Astrocyte (in vitro differentiated cells and primary cell): ENCODE measurements at regions not wholly inside any gene's neighbourhood (a gene's known extent, or its start where the extent isn't known, plus 50 kb on each side); places are given as distances from the start of the nearest gene placed in this dataset.
"Not testable (repeated sequence)": the region's sequence is repeated elsewhere in the genome, so short reads cannot be mapped to it uniquely, and the experiment has no call there.

Experiments used
- DNase-seq: peaks from one replicate; pipeline ENCODE4 v3.0.0-alpha.2; 2010; ENCODE audit warnings: low read depth
- FAIRE-seq: peaks from 2 replicates; lab custom pipeline; 2011; peaks lifted over from hg19 to GRCh38; lab: Jason Lieb, UNC
- H2AFZ ChIP-seq: 2 replicates; pipeline ENCODE4 v1.6.0; 2012; ENCODE audit warnings: low read depth, low read length, inconsistent platforms
- H3K27ac ChIP-seq: 2 replicates; pipeline ENCODE4 v1.5.1; 2011; ENCODE audit warnings: low read depth, low read length, inconsistent platforms
- H3K27me3 ChIP-seq: 2 replicates; pipeline ENCODE4 v1.6.0; 2011; ENCODE audit warnings: low read length, inconsistent platforms; ENCODE audit not compliant: insufficient read depth
- H3K36me3 ChIP-seq: 2 replicates; pipeline ENCODE4 v1.5.1; 2011; ENCODE audit warnings: low read length, inconsistent platforms; ENCODE audit not compliant: insufficient read depth
- H3K4me1 ChIP-seq: 2 replicates; pipeline ENCODE4 v1.5.1; 2011; ENCODE audit warnings: low read length, inconsistent platforms; ENCODE audit not compliant: insufficient read depth
- H3K4me2 ChIP-seq: 2 replicates; pipeline ENCODE4 v1.6.0; 2012; ENCODE audit warnings: low read length, inconsistent platforms
- H3K4me3 ChIP-seq: 2 replicates; pipeline ENCODE4 v1.5.1; 2011; ENCODE audit warnings: low read depth, mild to moderate bottlenecking, low read length, inconsistent platforms; ENCODE audit not compliant: insufficient read depth
- H3K79me2 ChIP-seq: 2 replicates; pipeline ENCODE4 v1.6.0; 2012; ENCODE audit warnings: mild to moderate bottlenecking, low read length, inconsistent platforms; ENCODE audit not compliant: insufficient read depth
- H3K9ac ChIP-seq: 2 replicates; pipeline ENCODE4 v1.6.0; 2012; ENCODE audit warnings: mild to moderate bottlenecking, low read length, inconsistent platforms
- H3K9me3 ChIP-seq: 2 replicates; pipeline ENCODE4 v1.5.1; 2012; ENCODE audit warnings: low read depth, mild to moderate bottlenecking, low read length, inconsistent platforms; ENCODE audit not compliant: insufficient read depth
- H4K20me1 ChIP-seq: 2 replicates; pipeline ENCODE4 v1.6.0; 2012; ENCODE audit warnings: low read length, inconsistent platforms; ENCODE audit not compliant: insufficient read depth
- H3K27ac Mint-ChIP-seq: one replicate; pipeline ENCODE4 v1.8.0; 2021; ENCODE audit warnings: mild to moderate bottlenecking, mixed read lengths; ENCODE audit not compliant: unreplicated experiment
- H3K27me3 Mint-ChIP-seq: one replicate; pipeline ENCODE4 v1.8.0; 2021; ENCODE audit warnings: low read depth, mixed read lengths; ENCODE audit not compliant: unreplicated experiment
- H3K36me3 Mint-ChIP-seq: one replicate; pipeline ENCODE4 v1.8.0; 2021; ENCODE audit warnings: low read depth, mixed read lengths; ENCODE audit not compliant: unreplicated experiment
- H3K4me1 Mint-ChIP-seq: one replicate; pipeline ENCODE4 v1.8.0; 2021; ENCODE audit warnings: low read depth, mixed read lengths; ENCODE audit not compliant: unreplicated experiment
- H3K4me3 Mint-ChIP-seq: one replicate; pipeline ENCODE4 v1.8.0; 2021; ENCODE audit warnings: mild to moderate bottlenecking, moderate library complexity, mixed read lengths; ENCODE audit not compliant: unreplicated experiment
- H3K9me3 Mint-ChIP-seq: one replicate; pipeline ENCODE4 v1.8.0; 2021; ENCODE audit warnings: mild to moderate bottlenecking, mixed read lengths; ENCODE audit not compliant: unreplicated experiment
- CTCF ChIP-seq: IDR thresholded peaks from 2 replicates; pipeline ENCODE4 v1.5.1; 2011; ENCODE audit warnings: low read depth, mild to moderate bottlenecking, inconsistent platforms, low read length, moderate library complexity; ENCODE audit not compliant: insufficient read depth
- EZH2 ChIP-seq: IDR thresholded peaks from 2 replicates; pipeline ENCODE4 v1.6.1; 2012; ENCODE audit warnings: mild to moderate bottlenecking, low read length, inconsistent platforms; ENCODE audit not compliant: insufficient read depth

GRCh38 chrX:106291779-106292390, 123.8 kb downstream of the PWWP3B start:
- H3K36me3 ChIP-seq, H3K9me3 ChIP-seq, H3K79me2 ChIP-seq, H3K4me3 ChIP-seq, H2AFZ ChIP-seq, H3K27me3 Mint-ChIP-seq, H4K20me1 ChIP-seq, H3K27me3 ChIP-seq, H3K4me1 ChIP-seq, DNase-seq, H3K9me3 Mint-ChIP-seq, H3K27ac ChIP-seq, H3K4me3 Mint-ChIP-seq, H3K9ac ChIP-seq, H3K4me1 Mint-ChIP-seq, H3K27ac Mint-ChIP-seq, FAIRE-seq, H3K36me3 Mint-ChIP-seq, H3K4me2 ChIP-seq: not testable (repeated sequence)

- no peaks in the 10 kb centered on the region for H4K20me1 ChIP-seq
- DNase-seq (peak; percentile 56), FAIRE-seq (no peak)
- Mint-ChIP-seq H3K27me3 (no peaks in the 10 kb centered on the region), H3K4me3 (no peak overlapping the region), H3K27ac (no peak overlapping the region), H3K9me3 (no peaks in the 10 kb centered on the region), H3K4me1 (no peaks in the 10 kb centered on the region), H3K36me3 (no peaks in the 10 kb centered on the region)
- H3K4me3 ChIP-seq, result no peak overlapping the region
- H3K9me3 ChIP-seq, result no peaks in the 10 kb centered on the region
- no peaks in the 10 kb centered on the region for H3K27me3 ChIP-seq
- no peak for TF ChIP-seq EZH2
- no peak for TF ChIP-seq CTCF
- peaks cover 4% of the 10 kb centered on the region for H3K4me1 ChIP-seq
- H3K36me3 ChIP-seq, result no peaks in the 10 kb centered on the region
- no peak overlapping the region for H2AFZ ChIP-seq
- H3K4me2 ChIP-seq, result peak overlapping the region; percentile 43
- H3K79me2 ChIP-seq, result no peaks in the 10 kb centered on the region
- H3K9ac ChIP-seq, result no peak overlapping the region
- H3K27ac ChIP-seq, result peak overlapping the region; percentile 60
Observed at GRCh38 chrX:106300239-106300638, 132.1 kb downstream of the PWWP3B start.

GRCh38 chrX:106300656-106301055, 132.6 kb downstream of the PWWP3B start:
- Mint-ChIP-seq H3K9me3 (no peaks in the 10 kb centered on the region), H3K27me3 (no peaks in the 10 kb centered on the region), H3K36me3 (no peaks in the 10 kb centered on the region), H3K4me1 (no peaks in the 10 kb centered on the region), H3K4me3 (no peak overlapping the region), H3K27ac (no peak overlapping the region)
- no peak overlapping the region for H3K9ac ChIP-seq
- H4K20me1 ChIP-seq, result no peaks in the 10 kb centered on the region
- peak overlapping the region; percentile 60 for H3K27ac ChIP-seq
- H3K4me2 ChIP-seq, result peak overlapping the region; percentile 43
- H3K79me2 ChIP-seq, result no peaks in the 10 kb centered on the region
- H3K36me3 ChIP-seq, result no peaks in the 10 kb centered on the region
- H3K4me3 ChIP-seq, result no peak overlapping the region
- H3K9me3 ChIP-seq, result no peaks in the 10 kb centered on the region
- H3K4me1 ChIP-seq, result peaks cover 4% of the 10 kb centered on the region
- no peak for TF ChIP-seq EZH2
- no peak overlapping the region for H2AFZ ChIP-seq
- DNase-seq (no peak), FAIRE-seq (no peak)
- H3K27me3 ChIP-seq, result no peaks in the 10 kb centered on the region
